DLD1 (cell line): ENCODE measurements at regions not wholly inside any gene's neighbourhood (a gene's known extent, or its start where the extent isn't known, plus 50 kb on each side); places are given as distances from the start of the nearest gene placed in this dataset.
"Not testable (repeated sequence)": the region's sequence is repeated elsewhere in the genome, so short reads cannot be mapped to it uniquely, and the experiment has no call there.

Source experiments
- in situ Hi-C: cut with HindIII; loops from 2 replicates; pipeline ENCODE4 v1.10.0; 2017; ENCODE audit warnings: low sequenced_read_pairs

DNA sequence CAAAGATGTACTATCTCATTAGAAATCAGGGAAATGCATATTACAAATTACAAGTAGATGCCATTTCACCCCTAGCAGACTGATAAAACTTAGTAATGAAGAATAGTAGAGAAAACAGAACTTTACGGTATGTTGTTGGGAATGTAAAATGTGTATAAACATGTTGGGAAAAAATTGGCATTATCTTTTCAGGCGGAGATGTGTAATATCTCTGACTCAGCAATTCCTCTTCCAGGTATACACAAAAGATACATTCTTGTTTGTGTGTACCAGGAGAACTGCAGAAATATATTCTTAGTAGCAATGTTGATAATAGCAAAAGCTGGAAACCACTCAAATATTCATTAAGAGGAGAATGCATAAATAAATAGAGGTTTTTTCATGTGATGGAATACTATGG is 204.5 kb downstream of the LPIN1 start:
- in situ Hi-C loops: no loop called here

DNA sequence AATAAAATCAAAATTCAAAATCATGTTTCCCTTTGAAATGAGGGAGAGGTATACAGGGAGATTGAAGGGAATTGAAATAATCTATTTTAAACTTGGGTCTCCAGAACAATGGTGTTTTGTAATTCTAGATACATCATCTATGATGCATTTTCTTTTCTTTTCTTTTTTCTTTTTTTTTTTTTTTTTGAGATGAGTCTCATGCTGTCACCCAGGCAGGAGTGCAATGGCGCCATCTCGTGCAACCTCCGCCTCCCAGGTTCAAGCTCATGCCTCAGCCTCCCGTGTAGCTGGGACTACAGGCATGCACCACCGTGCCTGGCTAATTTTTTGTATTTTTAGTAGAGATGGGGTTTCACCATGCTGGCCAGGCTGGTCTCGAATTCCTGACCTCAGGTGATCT is 205.1 kb downstream of the LPIN1 start:
- in situ Hi-C loops: not testable (repeated sequence)

DNA sequence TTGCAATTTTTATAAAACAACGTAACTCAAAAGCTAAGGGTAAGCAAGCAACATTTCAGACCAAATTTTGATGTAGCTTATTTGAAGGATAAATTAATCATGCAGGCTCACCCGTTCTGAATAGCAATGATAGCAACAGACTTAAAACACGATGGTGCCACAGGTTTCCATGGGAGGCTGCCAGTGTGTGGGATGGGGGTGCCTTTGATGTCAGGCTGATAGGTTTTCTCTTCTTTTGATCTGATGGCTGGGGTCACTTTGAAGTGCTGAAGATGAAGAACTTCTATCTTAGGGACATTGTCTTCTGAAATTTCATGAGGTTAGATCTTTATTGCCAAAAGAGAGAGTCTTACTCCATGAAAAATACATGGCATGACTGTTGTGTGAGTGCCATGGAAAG is 206.8 kb downstream of the LPIN1 start:
- in situ Hi-C loops: no loop called here

DNA sequence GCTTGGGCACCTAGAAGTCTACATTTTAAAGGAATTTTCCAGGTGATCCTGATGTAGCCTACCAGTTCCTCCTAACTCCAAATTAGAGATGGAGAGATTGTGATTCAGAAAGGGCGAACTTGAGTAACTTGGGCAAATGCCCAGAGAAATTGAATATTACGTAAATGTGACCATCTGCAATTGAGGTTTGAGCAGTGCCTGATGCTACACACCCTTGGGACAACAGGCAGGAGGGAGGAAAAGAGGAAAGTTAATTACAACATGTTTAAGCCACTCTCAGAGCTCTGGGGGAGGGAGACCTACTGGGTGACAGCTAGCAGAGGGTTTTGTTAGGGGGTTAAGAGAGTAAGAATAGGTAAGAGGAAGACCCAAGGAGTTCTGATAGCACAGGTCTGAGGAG is 208.9 kb downstream of the LPIN1 start:
- in situ Hi-C loops: no loop called here

DNA sequence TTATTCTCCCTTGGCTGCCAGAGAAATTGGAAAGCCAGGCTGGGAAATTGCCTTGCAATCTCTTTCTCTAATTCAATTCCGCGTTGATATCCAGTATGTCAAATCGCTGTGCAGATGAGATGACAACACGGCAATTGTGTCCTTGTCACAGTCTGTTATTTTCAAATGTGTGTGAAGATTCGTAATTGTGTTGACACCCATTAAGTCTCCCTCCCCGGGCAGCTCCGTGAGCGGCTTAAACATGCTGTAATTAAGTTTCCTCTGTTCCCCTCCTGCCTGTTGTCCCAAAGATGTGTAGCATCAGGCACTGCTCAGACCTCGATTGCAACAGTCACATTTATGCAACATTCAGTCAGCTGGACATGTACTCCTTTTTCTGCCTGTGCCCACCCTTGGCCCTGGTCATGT is 209.5 kb downstream of the LPIN1 start:
- in situ Hi-C loops: no loop called here

DNA sequence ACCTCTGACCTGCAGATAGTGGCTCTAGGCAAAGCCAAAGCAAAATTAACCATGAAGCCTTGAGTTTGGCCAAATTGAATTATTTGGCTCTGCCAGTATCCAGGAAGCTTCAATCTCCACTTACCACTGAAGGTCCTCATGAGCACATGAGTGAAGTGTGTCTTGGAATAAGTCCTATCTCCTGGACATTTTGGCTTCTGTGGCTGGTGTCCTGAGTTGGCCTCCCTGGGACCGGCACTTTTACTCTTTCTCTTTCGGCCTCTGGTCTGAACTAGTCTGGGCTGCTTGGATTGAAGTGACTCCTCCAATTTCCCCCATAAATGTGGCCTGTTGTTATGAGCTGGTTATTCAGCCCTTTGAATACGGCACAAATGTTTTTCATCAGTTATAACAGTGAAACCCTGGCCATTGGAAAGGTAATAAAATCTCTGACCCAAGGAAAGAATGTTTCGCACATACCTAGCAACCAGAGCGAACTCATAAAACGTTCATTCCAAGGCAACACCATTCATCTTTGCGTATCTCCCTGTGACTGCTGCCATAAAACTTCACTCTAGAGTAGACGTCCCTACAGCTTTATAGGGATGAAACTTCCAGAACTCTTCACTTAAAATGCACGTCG is 216.4 kb downstream of the LPIN1 start:
- in situ Hi-C loops: no loop called here

DNA sequence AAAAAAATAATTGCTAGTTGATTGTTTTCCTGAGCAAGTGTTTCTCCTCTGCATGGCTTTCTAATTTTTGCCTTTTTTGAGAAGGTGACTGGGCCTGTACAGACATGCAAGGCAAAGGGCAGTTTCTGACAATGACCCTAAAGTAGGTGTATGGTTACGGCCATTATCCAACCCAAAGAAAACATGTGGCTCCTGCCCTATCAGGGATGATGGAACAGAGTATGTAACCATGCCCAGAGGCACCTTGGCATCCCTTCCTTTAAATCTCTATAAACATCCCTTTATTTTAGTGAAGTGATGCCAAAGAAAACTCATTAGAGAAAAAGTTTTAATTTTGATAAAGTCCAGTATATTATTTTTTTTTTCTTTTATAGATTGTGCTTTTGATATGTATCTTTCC is 217.5 kb downstream of the LPIN1 start:
- in situ Hi-C loops: no loop called here

DNA sequence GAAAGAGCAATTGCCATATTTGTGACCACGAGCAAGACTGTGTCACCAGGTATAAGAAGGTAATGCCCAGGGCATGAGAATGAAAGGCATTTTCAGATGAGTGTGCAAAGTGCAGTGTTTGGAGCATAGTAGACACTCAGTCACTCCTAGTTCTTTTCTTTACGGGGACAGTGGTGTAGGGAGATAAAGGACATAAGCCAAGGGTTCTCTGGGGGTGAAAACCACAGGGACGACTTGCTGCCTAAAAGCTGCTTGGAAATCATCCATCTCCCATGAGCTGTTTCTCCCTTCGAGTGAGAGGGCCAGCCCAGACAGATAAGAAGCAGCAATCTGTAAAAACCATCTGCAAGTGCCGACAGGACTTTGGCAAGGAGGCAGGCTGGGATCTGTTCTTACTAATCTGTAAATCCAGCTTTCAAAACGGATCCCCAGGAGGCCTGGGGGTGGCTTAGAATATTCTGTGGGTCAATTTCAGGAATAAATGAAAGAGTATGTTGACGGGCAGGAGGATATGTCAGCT is 221.6 kb downstream of the LPIN1 start:
- in situ Hi-C loops: no loop called here

DNA sequence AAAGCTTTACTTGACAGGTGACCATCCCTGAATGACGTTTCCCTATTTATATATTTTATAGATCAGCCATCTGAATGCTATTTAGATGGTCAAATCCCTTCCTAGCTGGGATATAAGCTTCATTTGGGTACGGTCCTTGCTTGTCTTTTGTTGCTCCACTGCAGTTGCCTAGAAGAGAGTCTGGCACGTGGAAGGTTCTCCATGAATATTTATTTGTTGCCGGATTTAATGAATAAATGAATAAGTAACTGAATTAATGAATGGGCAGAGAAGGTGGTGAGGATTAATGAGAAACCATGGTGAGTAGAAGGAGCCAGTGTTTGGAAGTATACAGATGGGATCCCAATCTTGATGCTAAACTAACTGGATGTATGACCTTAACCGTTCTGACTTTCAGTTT is 222.1 kb downstream of the LPIN1 start:
- in situ Hi-C loops: no loop called here

DNA sequence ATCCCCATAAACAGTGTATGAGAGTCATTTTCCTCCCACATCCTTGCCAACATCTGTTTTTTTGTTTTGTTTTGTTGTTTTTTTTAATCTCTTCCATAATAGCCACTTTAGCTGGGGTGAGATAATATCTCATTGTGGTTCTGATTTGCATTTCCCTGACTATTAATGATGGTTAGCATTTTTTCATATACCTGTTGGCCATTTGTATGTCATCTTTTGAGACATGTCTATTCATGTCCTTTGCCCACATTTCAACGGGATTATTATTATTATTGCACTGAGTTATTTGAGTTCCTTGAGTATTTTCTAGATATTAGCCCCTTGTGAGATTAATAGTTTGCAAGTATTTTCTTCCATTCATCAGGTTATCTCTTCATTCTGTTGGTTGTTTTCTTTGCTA is 223.3 kb downstream of the LPIN1 start:
- in situ Hi-C loops: no loop called here

DNA sequence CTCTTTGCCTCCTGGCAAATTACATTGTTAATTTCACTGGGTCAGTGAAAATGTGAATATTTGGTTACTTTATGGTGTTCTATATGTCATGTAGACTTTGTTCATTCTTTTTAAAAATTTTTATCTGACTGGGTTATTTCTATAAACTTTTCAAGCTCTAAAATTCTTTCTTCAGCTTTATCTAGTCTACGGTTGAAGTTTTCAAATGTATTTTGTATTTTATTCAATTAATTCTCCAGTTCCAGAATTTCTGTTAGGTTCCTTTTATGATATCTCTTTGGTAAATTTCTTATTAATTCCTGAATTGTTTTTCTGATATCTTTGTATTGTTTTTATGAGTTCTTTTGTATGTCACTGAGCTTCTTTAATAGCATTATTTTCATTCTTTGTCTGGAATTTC is 228.1 kb downstream of the LPIN1 start:
- in situ Hi-C loops: no loop called here

DNA sequence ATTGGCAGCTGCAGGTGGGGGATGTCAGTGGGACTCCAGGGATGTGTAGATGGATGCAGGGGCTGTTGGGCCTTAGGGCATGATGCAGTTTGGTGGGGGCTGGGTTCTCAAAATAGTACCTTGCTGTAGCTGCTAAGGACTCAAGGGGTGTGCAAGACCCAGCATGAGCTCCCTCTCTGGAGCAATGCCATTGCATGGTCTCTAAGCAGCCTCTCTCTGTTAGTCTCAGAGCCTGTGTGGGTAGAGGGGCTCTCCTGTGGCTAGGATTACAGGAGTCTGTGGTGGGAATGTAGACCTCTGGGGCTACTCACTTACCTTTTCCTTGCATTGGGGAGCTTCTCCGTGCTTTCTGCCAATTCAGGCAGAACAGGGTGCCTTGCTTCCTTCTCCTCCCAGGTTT is 228.9 kb downstream of the LPIN1 start:
- in situ Hi-C loops: no loop called here

DNA sequence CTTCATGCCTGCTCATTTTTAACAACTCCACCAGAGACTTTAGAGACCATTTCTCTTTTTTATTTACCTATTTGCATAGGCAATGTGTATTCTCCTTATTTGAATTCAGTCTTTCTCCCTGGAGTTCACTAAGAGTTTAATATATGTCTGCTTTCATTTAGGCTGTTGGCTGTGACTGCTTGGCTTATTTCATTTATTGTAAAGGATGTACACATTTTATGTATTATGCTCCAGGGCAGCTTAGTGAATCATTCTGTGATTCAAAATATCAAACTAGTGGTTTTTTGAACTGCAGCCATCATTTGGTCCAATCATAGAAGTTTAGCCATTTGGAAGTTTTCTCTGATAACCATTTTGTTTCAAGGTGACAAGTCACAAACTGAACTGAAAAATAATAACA is 229.6 kb downstream of the LPIN1 start:
- in situ Hi-C loops: no loop called here

DNA sequence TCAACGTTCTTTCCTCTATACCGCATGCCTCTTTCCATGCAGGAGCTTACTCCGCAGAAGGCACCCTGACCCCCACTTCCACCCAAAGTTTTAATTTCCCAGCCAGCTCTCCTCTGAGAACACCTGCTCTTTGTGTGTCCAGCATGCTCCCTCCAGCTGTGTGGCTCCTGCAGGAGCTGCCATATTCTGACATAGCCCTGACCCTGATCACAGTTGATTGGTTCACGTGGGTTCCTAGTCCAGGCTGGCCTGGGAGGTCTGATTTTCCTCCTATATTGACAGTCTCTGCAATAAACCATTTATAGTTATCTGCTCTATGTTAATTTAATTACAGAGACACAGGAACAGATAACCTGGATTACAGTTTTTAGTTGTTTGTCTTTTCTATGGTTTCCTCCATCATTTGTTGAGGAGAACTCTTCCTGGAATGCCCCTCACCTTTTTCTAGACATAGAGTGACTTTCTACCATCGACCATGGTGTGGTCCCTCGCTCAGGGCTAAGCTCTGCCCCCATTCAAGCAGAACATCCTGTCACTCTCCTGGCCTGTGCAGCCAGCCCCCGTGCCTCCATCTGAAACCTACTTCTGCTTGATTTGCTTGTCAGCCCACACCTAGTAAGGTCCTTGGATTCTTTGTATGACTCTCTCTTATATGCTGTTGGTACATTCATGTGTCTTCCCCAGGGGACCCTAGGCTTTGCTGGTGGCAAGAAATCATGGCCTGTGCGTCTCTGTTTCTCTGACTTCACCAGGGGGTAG is 231.5 kb downstream of the LPIN1 start:
- in situ Hi-C loops: no loop called here

DNA sequence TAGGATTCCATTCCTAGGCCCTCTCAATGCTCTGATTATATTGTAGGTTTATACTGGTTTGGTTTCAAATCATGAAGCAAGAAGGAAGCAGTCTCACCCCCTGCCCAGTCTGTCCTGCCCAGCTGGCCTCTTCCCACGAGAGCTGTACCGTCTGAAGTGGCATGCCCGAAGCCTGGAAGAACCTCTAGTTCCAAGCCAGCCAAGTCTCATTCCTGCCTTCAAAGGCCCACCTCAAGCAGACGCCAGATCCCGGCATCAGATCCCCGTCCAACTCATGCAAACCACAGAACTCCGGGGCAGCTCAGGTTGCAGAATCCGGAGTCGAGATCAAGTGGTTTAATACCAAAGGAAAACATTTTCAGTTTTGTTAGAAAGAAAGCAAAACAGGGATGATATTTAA is 234.4 kb downstream of the LPIN1 start:
- in situ Hi-C loops: no loop called here

DNA sequence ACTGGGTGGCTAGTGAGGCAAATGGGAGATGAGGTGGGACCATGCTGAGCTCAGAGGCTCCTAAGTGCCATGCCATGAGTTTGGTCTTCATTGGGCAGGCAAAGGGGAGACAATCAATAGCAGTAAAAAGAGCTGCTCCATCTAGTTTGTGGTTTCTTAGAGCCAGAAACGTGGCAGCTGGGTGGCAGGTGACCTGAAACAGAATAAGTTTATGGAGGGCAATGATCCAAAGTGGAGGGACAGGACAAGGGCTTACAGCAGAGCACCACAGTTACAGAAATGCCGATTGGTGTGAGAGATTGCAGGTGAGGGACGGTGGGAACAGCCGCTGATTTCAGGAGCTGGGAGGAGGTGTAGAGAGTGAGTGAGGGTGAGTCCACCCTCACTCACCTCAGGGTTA is 237.0 kb downstream of the LPIN1 start:
- in situ Hi-C loops: no loop called here

DNA sequence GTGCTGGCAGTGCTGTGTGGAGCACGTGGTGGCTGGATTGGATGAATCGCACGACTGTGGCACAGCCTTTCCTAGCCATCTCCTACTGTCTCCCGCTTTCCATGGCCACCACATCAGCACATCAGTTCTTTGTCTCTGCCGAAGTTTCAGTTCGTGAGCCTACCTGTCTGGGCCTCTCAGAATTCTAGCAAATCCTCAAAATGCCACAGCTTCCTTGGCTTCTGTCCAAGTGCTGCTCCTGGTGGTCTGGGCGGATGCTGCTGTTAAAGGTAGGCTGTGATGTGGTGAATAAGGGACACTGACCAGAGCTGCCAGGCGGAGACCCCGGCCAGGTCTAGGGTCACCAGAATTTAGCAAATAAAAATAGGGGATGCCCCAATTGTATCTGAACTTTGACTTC is 237.4 kb downstream of the LPIN1 start:
- in situ Hi-C loops: no loop called here

DNA sequence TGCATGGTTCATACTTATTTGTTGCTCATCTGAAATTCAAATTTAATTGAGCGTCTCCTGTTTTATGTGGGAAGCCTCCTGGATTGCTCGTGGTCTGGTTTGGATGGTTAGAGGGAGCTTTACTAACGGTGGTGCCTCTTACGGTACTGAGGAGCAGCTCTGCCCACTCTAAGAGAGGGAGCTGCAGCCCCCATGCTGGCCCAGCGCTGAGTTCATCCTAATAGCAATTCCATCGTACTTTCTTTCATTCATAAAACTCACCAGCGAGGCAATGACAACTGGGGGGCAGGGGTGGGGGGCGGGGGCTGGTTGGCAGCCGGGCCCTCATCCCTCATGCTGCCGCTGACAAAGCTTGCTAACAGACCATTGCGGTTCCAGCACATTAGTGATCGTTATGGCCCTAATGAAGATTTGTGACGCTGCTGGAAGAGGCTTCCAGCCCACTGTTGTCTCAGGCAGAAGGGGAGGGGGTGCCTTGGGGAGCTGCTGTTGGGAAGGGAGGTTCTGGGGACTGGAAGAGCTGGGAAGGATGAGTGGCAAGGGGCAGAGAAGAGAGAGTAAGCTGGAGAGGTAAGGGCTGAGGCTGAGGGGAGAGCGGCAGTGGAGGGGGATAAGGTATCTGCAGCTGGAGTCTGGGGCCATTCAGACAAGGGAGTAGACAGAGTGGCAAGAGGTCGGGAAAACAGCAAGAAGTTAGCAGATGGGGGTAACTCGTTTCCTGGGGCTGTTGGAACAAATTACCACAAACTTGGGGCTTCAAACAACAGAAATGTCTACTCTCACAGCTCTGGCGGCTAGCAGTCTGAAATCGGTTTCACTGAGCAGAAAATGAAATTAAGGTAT is 238.1 kb downstream of the LPIN1 start:
- in situ Hi-C loops: no loop called here

DNA sequence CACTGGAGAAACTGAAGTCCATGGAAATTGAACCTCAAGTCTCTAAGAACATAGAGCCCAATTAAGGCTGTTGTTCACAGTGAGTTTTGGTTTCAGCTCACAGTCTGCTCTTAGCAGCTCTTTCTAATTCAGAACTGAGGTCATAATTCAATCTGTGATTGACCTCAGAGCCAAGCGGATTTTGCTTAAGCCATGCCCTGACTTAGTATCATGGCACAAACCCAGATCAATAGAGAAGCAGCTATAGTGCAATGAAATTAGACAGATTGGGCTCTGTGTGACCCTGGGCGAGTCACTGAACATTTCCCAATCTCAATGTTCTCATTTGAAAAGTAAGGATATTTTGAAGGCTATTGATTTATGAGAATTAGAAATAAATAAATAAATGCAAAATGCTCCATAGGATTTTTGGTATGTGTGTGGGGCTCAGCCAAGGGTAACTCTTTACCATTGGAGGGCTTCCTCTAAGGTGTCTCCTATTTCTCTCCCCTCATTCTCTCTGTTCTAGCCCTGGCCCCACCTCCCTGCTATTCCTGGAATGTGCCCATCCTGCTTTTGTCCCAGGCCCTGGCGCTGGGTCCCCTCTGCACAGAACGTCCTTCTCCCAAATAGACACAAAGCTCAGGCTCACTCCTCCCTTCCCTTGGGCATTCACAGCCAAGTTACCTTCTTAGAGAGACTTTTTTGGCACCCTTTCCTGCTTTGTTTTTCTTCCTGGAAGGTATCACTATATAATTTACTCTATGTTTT is 239.6 kb downstream of the LPIN1 start:
- in situ Hi-C loops: no loop called here

DNA sequence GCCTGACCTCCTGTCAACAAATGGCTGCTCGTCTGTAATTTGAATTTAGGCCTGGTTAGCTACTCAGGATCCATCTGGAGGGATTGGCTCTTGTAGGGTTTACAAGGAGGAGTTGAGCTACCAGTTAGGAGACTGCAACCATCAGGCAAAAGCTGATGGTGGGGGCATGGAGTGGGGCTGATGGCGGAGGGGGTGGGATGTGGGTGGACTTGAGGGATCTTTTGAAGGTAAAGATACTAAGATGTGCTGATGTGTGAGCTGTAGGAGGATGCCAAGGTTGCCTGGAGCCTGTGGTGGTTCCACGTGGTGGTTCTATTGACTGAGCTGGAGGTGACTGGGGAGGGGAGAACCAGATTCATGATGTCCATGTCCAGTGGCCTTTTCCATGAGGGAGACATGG is 240.7 kb downstream of the LPIN1 start:
- in situ Hi-C loops: no loop called here
